Upper lobe of left lung (tissue), 6 donors: ENCODE measurements at regions not wholly inside any gene's neighbourhood (a gene's known extent, or its start where the extent isn't known, plus 50 kb on each side); places are given as distances from the start of the nearest gene placed in this dataset.

Experiments used
- ATAC-seq, 2 donors: fragments of 200-7000 bp; cut with Tn5 transposase; one replicate each; pipeline ENCODE4 v1.9.1; 2022; ENCODE audit warnings: mild to moderate bottlenecking in 2 of 2, moderate library complexity in 2 of 2; ENCODE audit not compliant: low FRiP score in 2 of 2
- DNase-seq, 2 donors: peaks; one replicate each; pipeline ENCODE4 v3.0.0-alpha.2; 2019 to 2020
- H3K27ac ChIP-seq, 4 donors: fragments of 200-600 bp; sonication (generic); one replicate each; pipeline ENCODE4 v1.5.1; 2016 to 2019
- H3K27me3 ChIP-seq, 4 donors: fragments of 200-600 bp; sonication (generic); one replicate each; pipeline ENCODE4 v1.5.1; 2017 to 2019
- H3K36me3 ChIP-seq, 4 donors: fragments of 200-600 bp; sonication (generic); one replicate each; pipeline ENCODE4 v1.5.1; 2016 to 2019
- H3K4me1 ChIP-seq, 4 donors: fragments of 200-600 bp; sonication (generic); one replicate each; pipeline ENCODE4 v1.5.1; 2018 to 2019
- H3K4me3 ChIP-seq, 4 donors: fragments of 200-600 bp; sonication (generic); one replicate each; pipeline ENCODE4 v1.5.1; 2017 to 2019; ENCODE audit warnings: mild to moderate bottlenecking in 2 of 4, moderate library complexity in 1 of 4
- H3K9me3 ChIP-seq, 4 donors: fragments of 200-600 bp; sonication (generic); one replicate each; pipeline ENCODE4 v1.5.1; 2018 to 2019
- EP300 ChIP-seq, 4 donors: sonication (generic); formaldehyde crosslinking; IDR thresholded peaks; one replicate each; pipeline ENCODE4 v1.5.1; 2017; ENCODE audit warnings: antibody characterized with exemption in 4 of 4, control low read depth in 2 of 4
- POLR2A ChIP-seq, 4 donors: fragments of 450-650 bp; IDR thresholded peaks; one replicate each; pipeline ENCODE4 v1.5.1; 2016 to 2017; ENCODE audit warnings: antibody characterized with exemption in 4 of 4, mild to moderate bottlenecking in 2 of 4
- POLR2AphosphoS5 ChIP-seq, 2 donors: sonication (generic); formaldehyde crosslinking; IDR thresholded peaks; one replicate each; pipeline ENCODE4 v1.5.1; 2017; ENCODE audit warnings: antibody characterized with exemption in 2 of 2
- WGBS, 2 donors: methylation state at CpG; one replicate each; pipeline ENCODE4 v1.1.5; 2017 to 2018; 5-methylcytosine and 5-hydroxymethylcytosine counted together
- TF ChIP-seq, protein P1 (sequence below), 6 experiments: fragments of 450-650 bp in 4 of 6; fragments of 200-600 bp in 2 of 6; sonication (generic) in 2 of 6; IDR thresholded peaks; one replicate each; pipeline ENCODE4 v1.5.1; 2016 to 2019; ENCODE audit warnings: antibody characterized with exemption in 6 of 6
- donor health status: DM: no; HTN: no; CAD: no; lungs with moderate emphysema.
- donor health status: DM: no; HTN: yes; CAD: no; lungs with severe emphysema.

DNA sequence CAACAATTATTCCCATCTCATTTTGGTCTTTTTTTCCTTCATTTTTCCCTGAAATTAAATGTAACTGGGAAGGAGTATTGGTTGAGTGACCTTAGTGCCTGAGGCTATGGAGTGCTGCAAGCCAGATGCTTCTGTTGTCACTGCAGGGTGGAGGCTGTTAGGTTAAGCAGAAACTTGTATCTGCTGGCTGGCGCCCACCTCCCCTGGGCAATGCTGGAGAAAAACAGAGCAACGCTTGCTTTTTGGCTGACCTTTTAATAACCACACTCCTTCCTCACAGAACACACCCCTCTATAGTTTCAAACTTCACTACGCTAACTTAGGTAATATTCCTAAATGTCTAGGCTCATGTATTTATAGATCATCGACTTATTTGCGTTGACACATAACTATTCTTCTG, 583.5 kb upstream of the NOVA1 start:
- ATAC-seq (no peak), DNase-seq (no peak)
- Histone ChIP-seq H3K4me3 (no peak overlapping the region), H3K27ac (no peak overlapping the region), H3K27me3 (no peaks in the 10 kb centered on the region), H3K4me1 (no peaks in the 10 kb centered on the region), H3K9me3 (no peaks in the 10 kb centered on the region), H3K36me3 (no peaks in the 10 kb centered on the region)
- 84 to 93% methylated on average over 5 of the region's 5 CpGs for WGBS, 2 donors
- TF ChIP-seq POLR2A (IDR thresholded peaks at IDR 0.05) (no peak), POLR2AphosphoS5 (IDR thresholded peaks at IDR 0.05) (no peak), EP300 (IDR thresholded peaks at IDR 0.05) (no peak)
- TF ChIP-seq, protein P1, sequence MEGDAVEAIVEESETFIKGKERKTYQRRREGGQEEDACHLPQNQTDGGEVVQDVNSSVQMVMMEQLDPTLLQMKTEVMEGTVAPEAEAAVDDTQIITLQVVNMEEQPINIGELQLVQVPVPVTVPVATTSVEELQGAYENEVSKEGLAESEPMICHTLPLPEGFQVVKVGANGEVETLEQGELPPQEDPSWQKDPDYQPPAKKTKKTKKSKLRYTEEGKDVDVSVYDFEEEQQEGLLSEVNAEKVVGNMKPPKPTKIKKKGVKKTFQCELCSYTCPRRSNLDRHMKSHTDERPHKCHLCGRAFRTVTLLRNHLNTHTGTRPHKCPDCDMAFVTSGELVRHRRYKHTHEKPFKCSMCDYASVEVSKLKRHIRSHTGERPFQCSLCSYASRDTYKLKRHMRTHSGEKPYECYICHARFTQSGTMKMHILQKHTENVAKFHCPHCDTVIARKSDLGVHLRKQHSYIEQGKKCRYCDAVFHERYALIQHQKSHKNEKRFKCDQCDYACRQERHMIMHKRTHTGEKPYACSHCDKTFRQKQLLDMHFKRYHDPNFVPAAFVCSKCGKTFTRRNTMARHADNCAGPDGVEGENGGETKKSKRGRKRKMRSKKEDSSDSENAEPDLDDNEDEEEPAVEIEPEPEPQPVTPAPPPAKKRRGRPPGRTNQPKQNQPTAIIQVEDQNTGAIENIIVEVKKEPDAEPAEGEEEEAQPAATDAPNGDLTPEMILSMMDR (IDR thresholded peaks at IDR 0.05), result no peak

- WGBS, 2 donors, result 78% methylated on average over 4 of the region's 4 CpGs
- no peak for TF ChIP-seq EP300 (IDR thresholded peaks at IDR 0.05)
- no peak for TF ChIP-seq POLR2A (IDR thresholded peaks at IDR 0.05)
- no peak for TF ChIP-seq POLR2AphosphoS5 (IDR thresholded peaks at IDR 0.05)
- TF ChIP-seq, protein P1 (IDR thresholded peaks at IDR 0.05), result no peak
- H3K4me3 ChIP-seq, result no peak overlapping the region
Observed at GRCh38 chr14:27184427-27184826, 586.6 kb upstream of the NOVA1 start.

DNA sequence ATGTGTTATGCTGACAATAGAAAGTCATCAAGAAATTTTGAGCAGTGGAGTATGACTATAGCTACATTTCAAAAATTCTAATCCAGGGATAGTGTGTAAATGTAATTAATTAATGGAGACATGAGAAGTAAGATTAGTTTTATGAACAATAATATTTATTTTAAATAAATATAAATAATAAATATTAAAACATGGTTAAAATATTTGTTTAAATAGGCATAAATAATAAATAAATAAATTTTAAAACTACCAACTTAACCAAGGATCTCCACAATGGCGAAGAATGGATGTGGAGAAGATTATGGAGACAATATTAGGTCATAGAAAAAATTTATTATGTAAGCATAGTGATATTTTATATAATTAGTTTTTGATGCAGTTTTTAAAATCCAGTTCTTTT, 588.2 kb upstream of the NOVA1 start:
- Histone ChIP-seq H3K36me3 (no peaks in the 10 kb centered on the region), H3K4me1 (no peaks in the 10 kb centered on the region), H3K27ac (no peak overlapping the region), H3K9me3 (no peaks in the 10 kb centered on the region), H3K4me3 (no peak overlapping the region), H3K27me3 (no peaks in the 10 kb centered on the region)
- TF ChIP-seq, protein P1 (IDR thresholded peaks at IDR 0.05), result no peak
- no peak for TF ChIP-seq EP300 (IDR thresholded peaks at IDR 0.05)
- no peak for TF ChIP-seq POLR2A (IDR thresholded peaks at IDR 0.05)
- no peak for TF ChIP-seq POLR2AphosphoS5 (IDR thresholded peaks at IDR 0.05)
- ATAC-seq (no peak), DNase-seq (no peak)
- 75 to 81% methylated on average over 1 of the region's 1 CpG for WGBS, 2 donors

More at GRCh38 chr14:27184427-27184826, 586.6 kb upstream of the NOVA1 start:
- no peaks in the 10 kb centered on the region for H3K36me3 ChIP-seq
- ATAC-seq (no peak), DNase-seq (no peak)
- no peak overlapping the region for H3K27ac ChIP-seq
- no peaks in the 10 kb centered on the region for H3K9me3 ChIP-seq
- no peaks in the 10 kb centered on the region for H3K4me1 ChIP-seq
- H3K27me3 ChIP-seq, result no peaks in the 10 kb centered on the region

GRCh38 chr14:27187136-27187535, 589.3 kb upstream of the NOVA1 start:
- DNase-seq, result no peak

GRCh38 chr14:27190296-27190695, 592.5 kb upstream of the NOVA1 start:
- ATAC-seq, result no peak
- no peak for DNase-seq
- TF ChIP-seq, protein P1 (IDR thresholded peaks at IDR 0.05), result no peak
- TF ChIP-seq POLR2AphosphoS5 (IDR thresholded peaks at IDR 0.05), result no peak
- no peak for TF ChIP-seq POLR2A (IDR thresholded peaks at IDR 0.05)
- TF ChIP-seq EP300 (IDR thresholded peaks at IDR 0.05), result no peak
- no peak overlapping the region for H3K4me3 ChIP-seq
- no peaks in the 10 kb centered on the region for H3K4me1 ChIP-seq
- no peak overlapping the region for H3K27ac ChIP-seq
- H3K9me3 ChIP-seq, result no peaks in the 10 kb centered on the region
- 69 to 83% methylated on average over 1 of the region's 1 CpG for WGBS, 2 donors
- no peaks in the 10 kb centered on the region for H3K27me3 ChIP-seq
- no peaks in the 10 kb centered on the region for H3K36me3 ChIP-seq

More at GRCh38 chr14:27187136-27187535, 589.3 kb upstream of the NOVA1 start:
- Histone ChIP-seq H3K4me1 (no peaks in the 10 kb centered on the region), H3K27ac (no peak overlapping the region), H3K4me3 (no peak overlapping the region), H3K9me3 (no peaks in the 10 kb centered on the region), H3K36me3 (no peaks in the 10 kb centered on the region), H3K27me3 (no peaks in the 10 kb centered on the region)
- ATAC-seq, result no peak
- TF ChIP-seq EP300 (IDR thresholded peaks at IDR 0.05) (no peak), POLR2AphosphoS5 (IDR thresholded peaks at IDR 0.05) (no peak), POLR2A (IDR thresholded peaks at IDR 0.05) (no peak)
- TF ChIP-seq, protein P1 (IDR thresholded peaks at IDR 0.05), result no peak
